ENCODE measurements at regions not wholly inside any gene's neighbourhood (a gene's known extent, or its start where the extent isn't known, plus 50 kb on each side); places are given as distances from the start of the nearest gene placed in this dataset.

DNA sequence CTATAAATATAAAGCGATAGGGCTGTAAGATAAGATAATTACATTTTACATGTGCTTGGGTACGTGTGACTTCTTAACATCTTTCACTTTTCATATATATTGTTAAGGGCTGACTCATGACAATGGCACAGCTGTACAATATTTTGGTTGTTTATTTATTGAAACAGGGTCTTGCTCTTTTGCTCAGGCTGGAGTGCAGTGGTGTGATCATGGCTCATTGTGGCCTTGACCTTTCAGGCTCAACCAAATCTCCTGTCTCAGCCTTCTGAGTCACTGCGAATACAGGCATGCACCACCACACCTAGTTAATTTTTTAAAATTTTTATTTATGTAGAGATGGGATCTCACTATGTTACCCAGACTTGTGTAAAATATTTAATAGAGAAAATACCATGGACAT is 2532.4 kb upstream of the PCDH20 start:
- TF ChIP-seq, protein P1, sequence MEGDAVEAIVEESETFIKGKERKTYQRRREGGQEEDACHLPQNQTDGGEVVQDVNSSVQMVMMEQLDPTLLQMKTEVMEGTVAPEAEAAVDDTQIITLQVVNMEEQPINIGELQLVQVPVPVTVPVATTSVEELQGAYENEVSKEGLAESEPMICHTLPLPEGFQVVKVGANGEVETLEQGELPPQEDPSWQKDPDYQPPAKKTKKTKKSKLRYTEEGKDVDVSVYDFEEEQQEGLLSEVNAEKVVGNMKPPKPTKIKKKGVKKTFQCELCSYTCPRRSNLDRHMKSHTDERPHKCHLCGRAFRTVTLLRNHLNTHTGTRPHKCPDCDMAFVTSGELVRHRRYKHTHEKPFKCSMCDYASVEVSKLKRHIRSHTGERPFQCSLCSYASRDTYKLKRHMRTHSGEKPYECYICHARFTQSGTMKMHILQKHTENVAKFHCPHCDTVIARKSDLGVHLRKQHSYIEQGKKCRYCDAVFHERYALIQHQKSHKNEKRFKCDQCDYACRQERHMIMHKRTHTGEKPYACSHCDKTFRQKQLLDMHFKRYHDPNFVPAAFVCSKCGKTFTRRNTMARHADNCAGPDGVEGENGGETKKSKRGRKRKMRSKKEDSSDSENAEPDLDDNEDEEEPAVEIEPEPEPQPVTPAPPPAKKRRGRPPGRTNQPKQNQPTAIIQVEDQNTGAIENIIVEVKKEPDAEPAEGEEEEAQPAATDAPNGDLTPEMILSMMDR (IDR thresholded peaks at IDR 0.05; ENCODE audit: insufficient read depth, low read length, severe bottlenecking) = no peak

DNA sequence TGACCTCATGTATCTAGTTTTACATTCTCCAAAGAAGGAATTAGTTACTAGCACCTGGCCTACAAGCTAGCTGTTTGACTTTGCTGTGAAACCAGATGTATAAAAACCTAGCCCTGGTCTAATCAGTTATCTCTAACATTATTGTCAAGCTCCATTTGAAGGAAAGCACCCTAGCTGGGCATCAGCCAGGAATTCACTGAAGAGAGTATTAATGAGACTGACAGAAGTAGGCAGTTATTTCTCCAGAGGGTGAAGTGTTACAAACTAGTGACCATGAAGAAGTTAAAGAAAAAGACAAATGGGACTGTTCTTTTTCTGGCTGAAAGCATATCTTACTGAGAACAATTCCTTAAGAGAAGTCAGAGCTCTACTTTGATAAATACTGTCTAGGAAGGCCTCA is 2529.3 kb upstream of the PCDH20 start:
- Histone ChIP-seq H3K4me3 (ENCODE audit: low read depth, low read length) (no peak overlapping the region), H3K27me3 (ENCODE audit: control insufficient read depth, insufficient read depth, low read length) (no peaks in the 10 kb centered on the region), H3K36me3 (ENCODE audit: control insufficient read depth, insufficient read depth, low read length) (no peaks in the 10 kb centered on the region)
- TF ChIP-seq, protein P1 (IDR thresholded peaks at IDR 0.05; ENCODE audit: insufficient read depth, low read length, severe bottlenecking) = no peak
- DNase-seq (ENCODE audit: low read depth) = no peak
- FAIRE-seq = no peak

More for the DNA sequence above, 2532.4 kb upstream of the PCDH20 start:
- DNase-seq (ENCODE audit: low read depth) (no peak), FAIRE-seq (no peak)
- Histone ChIP-seq H3K4me3 (ENCODE audit: low read depth, low read length) (no peak overlapping the region), H3K36me3 (ENCODE audit: control insufficient read depth, insufficient read depth, low read length) (no peaks in the 10 kb centered on the region), H3K27me3 (ENCODE audit: control insufficient read depth, insufficient read depth, low read length) (no peaks in the 10 kb centered on the region)

DNA sequence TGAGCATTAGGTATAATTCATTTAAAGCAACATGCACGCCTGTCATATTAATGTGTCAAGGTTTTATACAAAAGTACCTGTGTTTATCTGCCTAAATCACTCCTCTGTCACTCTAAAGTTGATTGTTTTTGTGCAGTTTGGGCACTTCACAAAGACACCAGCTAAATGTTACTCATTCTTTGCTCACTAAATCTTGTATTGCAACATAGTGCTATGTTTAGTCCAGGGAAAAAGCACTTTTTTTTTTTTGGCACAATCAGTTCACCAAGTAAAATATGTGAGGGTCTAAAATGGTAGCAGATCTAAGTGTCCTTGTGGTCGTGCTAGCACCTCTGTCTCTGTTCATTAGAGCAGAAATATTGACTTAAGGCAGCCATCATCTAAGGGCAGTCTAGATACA is 2526.7 kb upstream of the PCDH20 start:
- Histone ChIP-seq H3K4me3 (ENCODE audit: low read depth, low read length) (no peak overlapping the region), H3K27me3 (ENCODE audit: control insufficient read depth, insufficient read depth, low read length) (no peaks in the 10 kb centered on the region), H3K36me3 (ENCODE audit: control insufficient read depth, insufficient read depth, low read length) (no peaks in the 10 kb centered on the region)
- DNase-seq (ENCODE audit: low read depth) (no peak), FAIRE-seq (no peak)
- TF ChIP-seq, protein P1 (IDR thresholded peaks at IDR 0.05; ENCODE audit: insufficient read depth, low read length, severe bottlenecking) = no peak

DNA sequence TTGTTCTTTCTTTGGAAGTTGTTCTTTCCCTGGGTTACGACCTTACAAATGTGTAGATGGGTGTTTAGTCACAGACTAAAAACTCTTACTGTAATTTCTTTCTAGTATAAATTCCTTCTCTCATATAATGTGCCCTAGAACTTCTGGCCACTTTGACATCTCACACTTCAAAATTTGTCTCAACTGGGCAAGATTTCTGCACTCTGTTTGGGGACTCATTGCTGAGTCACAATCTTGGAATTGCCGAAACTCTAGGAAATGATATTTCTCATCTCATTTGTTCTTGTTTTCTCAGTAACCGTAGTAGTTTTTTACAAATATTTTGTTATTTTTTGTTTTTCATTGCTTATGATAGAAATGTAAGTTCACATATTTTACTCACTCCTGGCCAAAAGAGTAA is 2523.2 kb upstream of the PCDH20 start:
- TF ChIP-seq, protein P1 (IDR thresholded peaks at IDR 0.05; ENCODE audit: insufficient read depth, low read length, severe bottlenecking) = no peak
- H3K36me3 ChIP-seq (ENCODE audit: control insufficient read depth, insufficient read depth, low read length) = no peaks in the 10 kb centered on the region
- DNase-seq (ENCODE audit: low read depth) (no peak), FAIRE-seq (no peak)
- no peaks in the 10 kb centered on the region for H3K27me3 ChIP-seq (ENCODE audit: control insufficient read depth, insufficient read depth, low read length)
- H3K4me3 ChIP-seq (ENCODE audit: low read depth, low read length) = no peak overlapping the region

DNA sequence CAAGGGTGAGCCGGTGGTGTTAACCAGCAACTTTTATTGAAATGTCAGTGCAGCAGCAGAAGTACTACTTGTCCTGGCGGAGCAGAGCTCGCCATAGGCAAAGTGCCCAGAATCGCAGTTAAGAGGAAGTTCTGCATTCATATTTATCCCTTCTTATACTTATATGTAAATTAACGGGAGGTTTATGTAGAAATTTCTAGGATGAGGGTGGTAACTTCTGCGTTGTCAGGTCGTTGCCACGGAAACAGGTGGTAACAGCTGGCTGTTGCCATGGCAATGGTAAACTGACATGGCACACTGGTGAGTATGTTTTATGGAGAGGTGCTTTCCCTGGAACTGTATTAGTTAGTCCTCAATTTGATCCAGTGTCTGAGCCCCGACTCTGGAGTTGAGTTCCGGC is 2494.9 kb upstream of the PCDH20 start:
- DNase-seq (ENCODE audit: low read depth) = no peak
- no peak overlapping the region for H3K4me3 ChIP-seq (ENCODE audit: low read depth, low read length)
- TF ChIP-seq, protein P1 (IDR thresholded peaks at IDR 0.05; ENCODE audit: insufficient read depth, low read length, severe bottlenecking) = no peak
- no peak for FAIRE-seq
- no peaks in the 10 kb centered on the region for H3K27me3 ChIP-seq (ENCODE audit: control insufficient read depth, insufficient read depth, low read length)
- no peaks in the 10 kb centered on the region for H3K36me3 ChIP-seq (ENCODE audit: control insufficient read depth, insufficient read depth, low read length)

DNA sequence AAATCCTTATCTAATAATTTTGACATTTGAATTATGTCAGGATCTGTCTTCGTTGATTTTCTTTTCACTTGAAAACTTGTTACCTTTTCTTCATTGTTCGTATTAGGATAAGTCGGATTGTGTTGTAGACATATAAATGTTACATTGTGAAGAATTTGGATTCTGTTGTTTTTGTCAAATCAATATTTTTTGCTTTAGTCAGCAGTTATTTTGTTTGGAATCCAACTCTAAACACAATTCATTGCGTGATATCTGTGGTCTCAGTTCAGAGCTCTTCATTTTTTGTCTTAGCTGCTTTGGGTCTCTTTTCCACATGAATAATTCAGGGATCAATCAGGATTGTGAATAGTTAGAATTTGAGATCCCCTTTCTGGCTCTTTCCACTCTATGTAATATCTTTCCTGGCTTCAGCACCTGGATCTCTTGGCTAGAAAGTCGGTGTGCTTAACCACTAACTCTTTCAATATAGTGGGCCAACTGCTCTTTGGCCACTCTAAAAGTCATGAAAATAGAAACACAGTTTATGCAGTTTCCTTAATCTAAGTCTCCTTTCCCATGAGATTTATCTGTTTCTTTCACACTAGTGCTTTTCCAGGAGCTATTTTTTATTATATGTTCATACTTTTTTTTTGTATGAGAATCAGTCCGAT is 2494.2 kb upstream of the PCDH20 start:
- Histone ChIP-seq H3K36me3 (ENCODE audit: control insufficient read depth, insufficient read depth, low read length) (no peaks in the 10 kb centered on the region), H3K27me3 (ENCODE audit: control insufficient read depth, insufficient read depth, low read length) (no peaks in the 10 kb centered on the region), H3K4me3 (ENCODE audit: low read depth, low read length) (no peak overlapping the region)
- FAIRE-seq (no peak), DNase-seq (ENCODE audit: low read depth) (no peak)
- TF ChIP-seq, protein P1 (IDR thresholded peaks at IDR 0.05; ENCODE audit: insufficient read depth, low read length, severe bottlenecking) = no peak
